ENCODE measurements at regions not wholly inside any gene's neighbourhood (a gene's known extent, or its start where the extent isn't known, plus 50 kb on each side); places are given as distances from the start of the nearest gene placed in this dataset.

- TF ChIP-seq CTCF (conservative IDR thresholded peaks at IDR 0.05) (no peak), EZH2 (IDR thresholded peaks at IDR 0.05; ENCODE audit: low read depth) (no peak)
These were observed 56.9 kb downstream of the FOS start for GRCh38 chr14:75335571-75335970.
